RWPE1 (cell line): ENCODE measurements at regions not wholly inside any gene's neighbourhood (a gene's known extent, or its start where the extent isn't known, plus 50 kb on each side); places are given as distances from the start of the nearest gene placed in this dataset.

Experiments
- CTCF ChIA-PET: fragments of 350-600 bp; sonication (Branson Sonifier 250); formaldehyde crosslinking; extraction: SDS; loops from one replicate; lab custom pipeline; 2021; lab: Yijun Ruan, JAX
- POLR2A ChIA-PET: fragments of 400-600 bp; formaldehyde crosslinking; extraction: SDS; loops from one replicate; lab custom pipeline; 2020; ENCODE audit warnings: antibody characterized with exemption; ENCODE audit not compliant: low non-redundant PET; lab: Yijun Ruan, JAX
- DNase-seq: peaks from one replicate; pipeline ENCODE4 v3.0.0; 2012; ENCODE audit warnings: low spot score
- H3K27ac ChIP-seq: fragments of 450-650 bp; 2 replicates; pipeline ENCODE4 v1.5.1; 2017
- TF ChIP-seq, protein P1 (sequence below): fragments of 450-650 bp; conservative IDR thresholded peaks from 2 replicates; pipeline ENCODE4 v1.5.1; 2017; ENCODE audit warnings: low read depth, mild to moderate bottlenecking

DNA sequence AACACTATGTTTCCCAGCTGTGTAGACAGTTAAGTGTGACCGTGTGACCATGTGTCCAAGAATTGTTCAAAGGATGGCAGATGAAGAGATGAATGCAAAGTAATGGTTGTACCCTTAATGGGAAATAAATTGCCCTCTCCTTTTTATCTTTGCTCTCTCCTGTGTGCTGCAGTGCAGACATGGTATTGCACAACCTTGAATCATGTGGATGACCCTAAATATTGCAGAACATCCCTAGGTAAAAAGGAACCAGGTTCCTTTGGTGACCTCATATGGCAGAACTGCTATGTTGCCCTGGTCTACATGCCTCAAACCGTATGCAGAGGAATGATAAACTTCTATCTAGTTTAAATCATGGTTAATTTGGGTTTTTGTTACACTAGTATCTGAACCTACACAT is 81.7 kb upstream of the CTNND2 start:
- TF ChIP-seq, protein P1, sequence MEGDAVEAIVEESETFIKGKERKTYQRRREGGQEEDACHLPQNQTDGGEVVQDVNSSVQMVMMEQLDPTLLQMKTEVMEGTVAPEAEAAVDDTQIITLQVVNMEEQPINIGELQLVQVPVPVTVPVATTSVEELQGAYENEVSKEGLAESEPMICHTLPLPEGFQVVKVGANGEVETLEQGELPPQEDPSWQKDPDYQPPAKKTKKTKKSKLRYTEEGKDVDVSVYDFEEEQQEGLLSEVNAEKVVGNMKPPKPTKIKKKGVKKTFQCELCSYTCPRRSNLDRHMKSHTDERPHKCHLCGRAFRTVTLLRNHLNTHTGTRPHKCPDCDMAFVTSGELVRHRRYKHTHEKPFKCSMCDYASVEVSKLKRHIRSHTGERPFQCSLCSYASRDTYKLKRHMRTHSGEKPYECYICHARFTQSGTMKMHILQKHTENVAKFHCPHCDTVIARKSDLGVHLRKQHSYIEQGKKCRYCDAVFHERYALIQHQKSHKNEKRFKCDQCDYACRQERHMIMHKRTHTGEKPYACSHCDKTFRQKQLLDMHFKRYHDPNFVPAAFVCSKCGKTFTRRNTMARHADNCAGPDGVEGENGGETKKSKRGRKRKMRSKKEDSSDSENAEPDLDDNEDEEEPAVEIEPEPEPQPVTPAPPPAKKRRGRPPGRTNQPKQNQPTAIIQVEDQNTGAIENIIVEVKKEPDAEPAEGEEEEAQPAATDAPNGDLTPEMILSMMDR = no peak
- CTCF ChIA-PET = no interaction called here
- no peak overlapping the region for H3K27ac ChIP-seq
- DNase-seq = no peak
- POLR2A ChIA-PET = no interaction called here

DNA sequence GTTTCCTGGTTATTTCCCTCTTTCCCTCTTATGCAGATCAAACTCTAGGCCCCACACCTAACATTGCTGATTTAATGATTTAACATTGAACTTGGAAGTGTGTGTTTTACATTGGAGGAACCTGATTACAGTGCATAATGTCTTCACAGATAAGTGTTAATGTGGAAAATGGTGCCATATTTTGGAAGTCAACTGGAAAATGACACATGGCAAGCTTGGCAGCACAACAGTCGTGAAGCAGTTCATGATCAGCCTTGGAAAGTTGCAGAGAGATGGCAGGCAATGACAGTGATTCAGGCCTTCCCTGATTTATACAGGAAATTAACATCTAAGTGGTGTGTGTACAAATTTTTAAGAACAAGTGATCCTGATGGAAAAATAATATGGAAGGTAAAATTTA is 80.0 kb upstream of the CTNND2 start:
- TF ChIP-seq, protein P1 = no peak
- no peak overlapping the region for H3K27ac ChIP-seq
- DNase-seq = no peak
- CTCF ChIA-PET = no interaction called here
- POLR2A ChIA-PET = no interaction called here

DNA sequence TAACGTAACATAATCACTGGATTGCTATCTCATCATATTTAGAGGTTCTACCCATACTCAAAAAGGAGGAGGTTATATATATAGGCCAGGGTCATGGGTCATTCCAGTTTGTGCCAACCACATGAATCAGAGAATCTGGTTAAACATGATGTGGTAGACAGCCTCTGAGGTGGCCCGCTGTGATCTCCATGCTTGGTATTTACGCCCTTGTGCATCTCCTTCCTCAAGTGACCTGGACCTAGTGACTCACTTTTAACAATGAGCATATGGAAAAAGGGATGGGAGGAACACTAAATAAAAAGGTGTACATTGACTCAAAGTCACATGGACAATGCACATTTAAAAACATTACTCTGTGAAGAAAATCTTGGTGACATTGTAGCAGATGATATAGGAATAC is 77.7 kb upstream of the CTNND2 start:
- ChIA-PET POLR2A (no interaction called here), CTCF (no interaction called here)
- no peak overlapping the region for H3K27ac ChIP-seq
- TF ChIP-seq, protein P1 = no peak
- DNase-seq = no peak

DNA sequence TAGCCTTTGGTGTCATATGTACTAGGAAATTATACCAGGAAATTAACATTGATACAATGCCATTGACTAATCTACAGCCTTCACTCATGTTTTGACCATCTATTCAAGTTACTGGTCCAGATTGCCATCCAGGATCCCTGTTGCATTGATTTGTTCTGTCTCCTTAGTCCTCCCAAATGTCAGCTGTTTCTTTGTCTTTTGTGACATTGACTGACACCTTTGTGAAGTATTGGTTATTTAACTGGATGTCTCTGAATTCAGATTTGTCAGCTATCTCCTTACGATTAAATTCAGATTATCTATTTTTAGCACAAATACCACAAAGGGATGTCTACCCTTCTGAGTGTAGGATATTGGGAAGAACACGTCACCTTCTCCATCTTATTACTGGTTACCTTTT is 73.7 kb upstream of the CTNND2 start:
- TF ChIP-seq, protein P1 = no peak
- ChIA-PET CTCF (no interaction called here), POLR2A (no interaction called here)
- H3K27ac ChIP-seq = no peak overlapping the region
- DNase-seq = no peak

- POLR2A ChIA-PET = no interaction called here
- TF ChIP-seq, protein P1 = no peak
- peak; percentile 33 for DNase-seq
- no peak overlapping the region for H3K27ac ChIP-seq
- CTCF ChIA-PET = interaction anchor here (0.5 to 1.2 kb wide), 2 partner anchors 16 to 279 kb away, joined by 4 to 6 read pairs; no protein-coding TSS in a partner anchor
These were observed 69.2 kb upstream of the CTNND2 start for GRCh38 chr5:11973469-11973868.

DNA sequence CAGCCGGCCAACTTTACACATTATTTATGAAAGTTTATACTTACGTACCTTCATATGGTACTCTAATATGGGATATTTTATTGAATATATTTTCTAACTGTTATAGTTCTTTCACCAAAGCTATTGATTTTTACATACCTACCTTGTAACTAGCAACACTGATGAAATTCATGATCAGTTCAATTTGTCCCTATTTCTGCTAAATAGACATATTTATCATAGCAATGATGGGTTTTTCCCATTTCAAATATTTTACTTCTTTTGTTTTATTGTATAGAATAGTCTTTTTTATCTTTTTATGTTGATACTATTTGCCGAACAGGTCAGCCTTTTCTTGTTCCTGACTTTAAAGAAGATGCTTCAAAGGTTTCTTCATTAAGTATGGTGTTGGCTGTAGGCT is 59.0 kb upstream of the CTNND2 start:
- DNase-seq = no peak
- H3K27ac ChIP-seq = no peak overlapping the region
- POLR2A ChIA-PET = no interaction called here
- CTCF ChIA-PET = no interaction called here
- TF ChIP-seq, protein P1 = no peak

DNA sequence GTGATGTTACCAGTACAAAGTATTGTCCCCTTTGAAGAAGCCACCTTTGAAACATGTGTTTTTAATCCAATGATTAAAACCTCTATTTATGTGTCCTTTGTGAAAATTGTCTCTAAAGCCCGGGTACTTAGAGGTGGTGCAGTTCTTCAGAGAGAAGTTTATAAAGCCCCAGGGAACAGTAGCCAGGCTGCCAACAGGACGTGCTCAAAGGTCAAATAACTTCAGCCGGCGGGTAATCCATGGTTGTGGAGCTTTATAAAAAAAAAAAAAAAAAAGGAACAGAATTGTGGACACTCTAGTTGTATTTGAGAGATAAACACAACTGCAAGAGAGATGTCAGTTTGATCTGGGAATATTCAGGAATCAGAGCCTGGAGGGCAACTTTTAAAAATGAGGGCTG is 57.9 kb upstream of the CTNND2 start:
- ChIA-PET POLR2A (no interaction called here), CTCF (no interaction called here)
- TF ChIP-seq, protein P1 = no peak

More for the DNA sequence above, 57.9 kb upstream of the CTNND2 start:
- H3K27ac ChIP-seq = no peak overlapping the region
- no peak for DNase-seq
